Loucy (cell line): ENCODE measurements at regions not wholly inside any gene's neighbourhood (a gene's known extent, or its start where the extent isn't known, plus 50 kb on each side); places are given as distances from the start of the nearest gene placed in this dataset.

Experiments
- H2AFZ ChIP-seq: fragments of 200-600 bp; sonication (generic); 2 replicates; pipeline ENCODE4 v1.6.0; 2016; ENCODE audit warnings: antibody characterized with exemption, mild to moderate bottlenecking, low read length, moderate library complexity
- H3F3A ChIP-seq: fragments of 200-600 bp; 2 replicates; pipeline ENCODE4 v1.6.0; 2016; ENCODE audit warnings: antibody characterized with exemption, low read depth, mild to moderate bottlenecking
- H3K27me3 ChIP-seq: fragments of 200-600 bp; sonication (generic); 2 replicates; pipeline ENCODE4 v1.6.1; 2014; ENCODE audit warnings: low read length, mild to moderate bottlenecking; ENCODE audit not compliant: insufficient read depth, poor library complexity, severe bottlenecking
- H3K36me3 ChIP-seq: fragments of 200-600 bp; sonication (generic); 2 replicates; pipeline ENCODE4 v1.6.1; 2016; ENCODE audit warnings: low read length; ENCODE audit not compliant: insufficient read depth
- H3K4me1 ChIP-seq: fragments of 200-600 bp; sonication (generic); 2 replicates; pipeline ENCODE4 v1.5.1; 2014; ENCODE audit warnings: low read length, mild to moderate bottlenecking; ENCODE audit not compliant: insufficient read depth, poor library complexity, severe bottlenecking
- H3K4me2 ChIP-seq: fragments of 200-600 bp; sonication (generic); 2 replicates; pipeline ENCODE4 v1.6.0; 2014; ENCODE audit warnings: antibody characterized with exemption, low read length, low read depth, mild to moderate bottlenecking; ENCODE audit not compliant: poor library complexity, severe bottlenecking
- H3K4me3 ChIP-seq: fragments of 200-600 bp; sonication (generic); 2 replicates; pipeline ENCODE4 v1.5.1; 2014; ENCODE audit warnings: low read length, mild to moderate bottlenecking, mixed read lengths; ENCODE audit not compliant: poor library complexity, severe bottlenecking
- H3K79me2 ChIP-seq: fragments of 200-600 bp; sonication (generic); 2 replicates; pipeline ENCODE4 v1.6.1; 2014; ENCODE audit warnings: low read length; ENCODE audit not compliant: insufficient read depth
- H3K9ac ChIP-seq: fragments of 200-600 bp; sonication (generic); 2 replicates; pipeline ENCODE4 v1.6.0; 2014; ENCODE audit warnings: mild to moderate bottlenecking, low read depth, low read length, moderate library complexity; ENCODE audit not compliant: poor library complexity, severe bottlenecking
- H3K9me2 ChIP-seq: fragments of 200-600 bp; sonication (generic); replicated peaks from 2 replicates; pipeline ENCODE4 v1.6.1; 2016; ENCODE audit warnings: low read depth, low read length, mixed read lengths
- H3K9me3 ChIP-seq: fragments of 200-600 bp; sonication (generic); 2 replicates; pipeline ENCODE4 v1.6.1; 2014; ENCODE audit warnings: mild to moderate bottlenecking, antibody characterized with exemption, low read length, low read depth; ENCODE audit not compliant: insufficient read depth
- H4K20me1 ChIP-seq: fragments of 200-600 bp; sonication (generic); 2 replicates; pipeline ENCODE4 v1.6.0; 2014; ENCODE audit warnings: antibody characterized with exemption, low read length, mild to moderate bottlenecking; ENCODE audit not compliant: insufficient read depth, poor library complexity, severe bottlenecking
- EZH2phosphoT487 ChIP-seq: fragments of 200-600 bp; IDR thresholded peaks from 2 replicates; pipeline ENCODE4 v1.6.1; 2018; ENCODE audit warnings: antibody characterized with exemption, mild to moderate bottlenecking, moderate library complexity, borderline replicate concordance
- TF ChIP-seq, protein P1 (sequence below): fragments of 200-600 bp; sonication (generic); conservative IDR thresholded peaks from 2 replicates; pipeline ENCODE4 v1.5.1; 2014; ENCODE audit warnings: mild to moderate bottlenecking, antibody characterized with exemption, low read length

DNA sequence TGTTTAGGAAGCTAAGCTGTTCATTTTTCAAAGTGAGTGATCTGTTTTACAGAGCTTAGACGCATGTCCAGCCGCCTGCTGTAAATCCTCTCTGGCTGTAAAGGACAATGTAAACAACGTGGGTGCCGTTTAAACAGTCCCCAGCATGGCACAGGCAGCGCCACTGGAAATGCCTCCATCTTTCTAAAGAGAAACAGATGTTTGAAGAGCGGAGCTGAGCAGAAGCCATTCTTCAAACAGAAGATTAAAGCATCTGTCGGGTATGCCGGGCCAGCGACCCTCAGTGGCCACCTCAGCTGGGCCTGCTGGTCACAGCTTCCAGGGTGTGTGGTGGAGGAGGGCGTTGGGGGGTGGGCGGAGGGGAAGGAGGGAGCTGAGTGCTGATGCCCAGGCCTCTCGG is 138.6 kb downstream of the ERMARD start:
- H3K4me2 ChIP-seq = no peak overlapping the region
- peaks cover 24% of the 10 kb centered on the region; the same call in 1 of the 2 replicates for H3K9me3 ChIP-seq
- TF ChIP-seq, protein P1, sequence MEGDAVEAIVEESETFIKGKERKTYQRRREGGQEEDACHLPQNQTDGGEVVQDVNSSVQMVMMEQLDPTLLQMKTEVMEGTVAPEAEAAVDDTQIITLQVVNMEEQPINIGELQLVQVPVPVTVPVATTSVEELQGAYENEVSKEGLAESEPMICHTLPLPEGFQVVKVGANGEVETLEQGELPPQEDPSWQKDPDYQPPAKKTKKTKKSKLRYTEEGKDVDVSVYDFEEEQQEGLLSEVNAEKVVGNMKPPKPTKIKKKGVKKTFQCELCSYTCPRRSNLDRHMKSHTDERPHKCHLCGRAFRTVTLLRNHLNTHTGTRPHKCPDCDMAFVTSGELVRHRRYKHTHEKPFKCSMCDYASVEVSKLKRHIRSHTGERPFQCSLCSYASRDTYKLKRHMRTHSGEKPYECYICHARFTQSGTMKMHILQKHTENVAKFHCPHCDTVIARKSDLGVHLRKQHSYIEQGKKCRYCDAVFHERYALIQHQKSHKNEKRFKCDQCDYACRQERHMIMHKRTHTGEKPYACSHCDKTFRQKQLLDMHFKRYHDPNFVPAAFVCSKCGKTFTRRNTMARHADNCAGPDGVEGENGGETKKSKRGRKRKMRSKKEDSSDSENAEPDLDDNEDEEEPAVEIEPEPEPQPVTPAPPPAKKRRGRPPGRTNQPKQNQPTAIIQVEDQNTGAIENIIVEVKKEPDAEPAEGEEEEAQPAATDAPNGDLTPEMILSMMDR = no peak
- TF ChIP-seq EZH2phosphoT487 = no peak
- H2AFZ ChIP-seq = no peak overlapping the region
- H3K4me3 ChIP-seq = no peak overlapping the region
- H3K79me2 ChIP-seq = no peaks in the 10 kb centered on the region
- no peaks in the 10 kb centered on the region for H3F3A ChIP-seq
- H3K9me2 ChIP-seq = no peaks in the 10 kb centered on the region
- H3K36me3 ChIP-seq = no peaks in the 10 kb centered on the region
- H4K20me1 ChIP-seq = no peaks in the 10 kb centered on the region
- no peaks in the 10 kb centered on the region for H3K4me1 ChIP-seq
- no peaks in the 10 kb centered on the region for H3K27me3 ChIP-seq
- H3K9ac ChIP-seq = no peak overlapping the region

DNA sequence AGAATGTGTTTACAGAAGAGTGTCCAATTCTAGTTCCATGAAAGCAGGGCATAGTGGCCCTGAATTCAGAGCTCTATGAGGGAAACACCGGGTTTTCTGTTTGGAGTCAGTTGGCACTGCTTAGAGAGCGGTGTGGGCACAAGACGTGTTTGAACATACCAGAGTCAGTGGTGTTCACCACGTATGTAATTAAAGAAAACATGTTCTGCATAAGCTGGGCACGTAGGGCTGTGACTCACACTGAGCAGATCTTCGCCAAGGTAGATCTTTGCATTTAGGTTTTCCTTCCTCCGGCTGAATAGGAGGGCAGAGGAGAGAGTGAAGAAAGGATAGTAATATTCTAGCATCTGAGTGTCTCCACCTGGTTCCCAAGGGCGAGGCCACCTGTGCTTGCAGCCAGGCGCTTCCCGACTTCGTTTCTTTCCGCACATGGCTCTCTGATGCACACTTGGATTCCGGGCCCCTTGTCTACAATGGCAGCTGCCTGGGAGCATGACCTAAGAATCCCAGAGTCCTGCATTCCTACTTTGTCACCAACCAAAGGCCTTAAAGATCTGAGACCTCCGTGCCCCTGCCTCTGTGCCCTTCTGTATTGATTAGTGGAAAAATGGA is 136.2 kb downstream of the ERMARD start:
- Histone ChIP-seq H3K4me1 (no peaks in the 10 kb centered on the region), H3F3A (no peaks in the 10 kb centered on the region), H3K27me3 (no peaks in the 10 kb centered on the region), H3K9ac (no peak overlapping the region), H3K9me3 (peaks cover 25% of the 10 kb centered on the region; the same call in 1 of the 2 replicates), H3K9me2 (no peaks in the 10 kb centered on the region), H3K36me3 (no peaks in the 10 kb centered on the region), H3K4me2 (no peak overlapping the region), H3K4me3 (no peak overlapping the region), H2AFZ (no peak overlapping the region), H3K79me2 (no peaks in the 10 kb centered on the region), H4K20me1 (no peaks in the 10 kb centered on the region)
- no peak for TF ChIP-seq EZH2phosphoT487
- TF ChIP-seq, protein P1 = no peak

DNA sequence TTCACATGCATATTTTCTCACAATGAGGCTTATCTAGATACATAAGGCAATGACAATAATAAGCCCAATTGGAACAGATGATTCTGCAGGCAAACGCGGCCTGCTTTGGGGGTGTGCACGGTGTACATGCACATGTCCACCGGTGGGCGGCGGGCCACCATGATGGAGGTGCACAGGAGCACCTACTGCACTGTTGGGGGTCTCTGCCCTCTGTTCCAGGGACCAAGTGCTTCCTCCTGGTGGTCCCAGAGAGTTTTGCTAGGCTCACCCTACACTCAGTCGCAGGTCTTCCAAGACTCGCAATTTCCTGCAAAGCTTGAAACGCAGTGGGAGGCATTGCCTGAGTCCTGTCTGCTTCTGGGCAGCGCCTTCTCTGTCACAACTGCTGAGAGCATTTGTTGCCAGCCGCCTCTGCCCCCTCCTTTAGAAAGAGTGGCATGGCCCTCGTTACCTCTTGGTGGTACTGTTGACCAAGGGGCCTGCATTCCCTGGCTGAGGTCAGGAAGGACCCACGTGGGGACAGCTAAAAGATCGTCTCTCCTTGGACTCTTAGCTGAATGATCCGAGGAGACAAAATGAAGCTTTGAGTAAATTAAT is 135.3 kb downstream of the ERMARD start:
- Histone ChIP-seq H2AFZ (no peak overlapping the region), H3K79me2 (no peaks in the 10 kb centered on the region), H3K9me2 (no peaks in the 10 kb centered on the region), H3K4me1 (no peaks in the 10 kb centered on the region), H3K9ac (no peak overlapping the region), H3K36me3 (no peaks in the 10 kb centered on the region), H4K20me1 (no peaks in the 10 kb centered on the region), H3K4me2 (no peak overlapping the region), H3F3A (no peaks in the 10 kb centered on the region), H3K4me3 (no peak overlapping the region), H3K9me3 (peaks cover 33% of the 10 kb centered on the region; the same call in 1 of the 2 replicates), H3K27me3 (no peaks in the 10 kb centered on the region)
- TF ChIP-seq, protein P1 = no peak
